Superior temporal gyrus (tissue), 1 donor: ENCODE measurements at regions not wholly inside any gene's neighbourhood (a gene's known extent, or its start where the extent isn't known, plus 50 kb on each side); places are given as distances from the start of the nearest gene placed in this dataset.

ENCODE experiments used
- DNase-seq: peaks from one replicate; pipeline ENCODE4 v3.0.0-alpha.2; 2016; ENCODE audit errors: extremely low spot score

- no peak for DNase-seq
Measured at GRCh38 chr9:21669701-21670100, 132.7 kb upstream of the MTAP start.

GRCh38 chr9:21670374-21670773 lies 132.1 kb upstream of the MTAP start:
- no peak for DNase-seq

- no peak for DNase-seq
Measured at GRCh38 chr9:21672140-21672539, 130.3 kb upstream of the MTAP start.

GRCh38 chr9:21672761-21673160 lies 129.7 kb upstream of the MTAP start:
- DNase-seq: no peak

GRCh38 chr9:21674894-21675293 lies 127.5 kb upstream of the MTAP start:
- DNase-seq: no peak

GRCh38 chr9:21677387-21677786 lies 125.0 kb upstream of the MTAP start:
- no peak for DNase-seq

GRCh38 chr9:21677834-21678233 lies 124.6 kb upstream of the MTAP start:
- no peak for DNase-seq

- DNase-seq: no peak
Measured at GRCh38 chr9:21679432-21679831, 123.0 kb upstream of the MTAP start.

GRCh38 chr9:21680590-21680989 lies 121.8 kb upstream of the MTAP start:
- DNase-seq: no peak

- DNase-seq: no peak
Measured at GRCh38 chr9:21681641-21682040, 120.8 kb upstream of the MTAP start.

GRCh38 chr9:21682381-21682780 lies 120.1 kb upstream of the MTAP start:
- no peak for DNase-seq

GRCh38 chr9:21682981-21683380 lies 119.5 kb upstream of the MTAP start:
- DNase-seq: no peak

GRCh38 chr9:21683484-21684175 lies 118.8 kb upstream of the MTAP start:
- DNase-seq: no peak

- DNase-seq: no peak
Measured at GRCh38 chr9:21684231-21684630, 118.2 kb upstream of the MTAP start.

GRCh38 chr9:21684831-21685362 lies 117.5 kb upstream of the MTAP start:
- no peak for DNase-seq

- no peak for DNase-seq
Measured at GRCh38 chr9:21685502-21685901, 116.9 kb upstream of the MTAP start.

GRCh38 chr9:21686738-21687137 lies 115.7 kb upstream of the MTAP start:
- no peak for DNase-seq

GRCh38 chr9:21687351-21687750 lies 115.1 kb upstream of the MTAP start:
- DNase-seq: no peak

GRCh38 chr9:21688108-21689102 lies 114.0 kb upstream of the MTAP start:
- DNase-seq: no peak

GRCh38 chr9:21689854-21690253 lies 112.6 kb upstream of the MTAP start:
- no peak for DNase-seq

GRCh38 chr9:21690561-21690960 lies 111.9 kb upstream of the MTAP start:
- no peak for DNase-seq

- no peak for DNase-seq
Measured at GRCh38 chr9:21692390-21692789, 110.0 kb upstream of the MTAP start.

GRCh38 chr9:21694424-21694823 lies 108.0 kb upstream of the MTAP start:
- DNase-seq: no peak
